ENCODE measurements at regions not wholly inside any gene's neighbourhood (a gene's known extent, or its start where the extent isn't known, plus 50 kb on each side); places are given as distances from the start of the nearest gene placed in this dataset.
"Not testable (repeated sequence)": the region's sequence is repeated elsewhere in the genome, so short reads cannot be mapped to it uniquely, and the experiment has no call there.

- no peak for TF ChIP-seq ARNTL (CRISPR knock-in tag; IDR thresholded peaks at IDR 0.05; ENCODE audit: borderline replicate concordance, low read depth)
- TF ChIP-seq ZC3H10 (CRISPR knock-in tag; IDR thresholded peaks at IDR 0.05), result no peak
- TF ChIP-seq RARB (CRISPR knock-in tag; IDR thresholded peaks at IDR 0.05), result no peak
- TF ChIP-seq BACH2 (CRISPR knock-in tag; IDR thresholded peaks at IDR 0.05; ENCODE audit: borderline replicate concordance), result no peak
- ATAC-seq, result no peak
Observed at GRCh38 chr9:94031380-94031779, 52.9 kb upstream of the PTPDC1 start.

GRCh38 chr9:94030318-94031179 is 53.7 kb upstream of the PTPDC1 start:
- no peak for TF ChIP-seq ARNTL (CRISPR knock-in tag; IDR thresholded peaks at IDR 0.05; ENCODE audit: borderline replicate concordance, low read depth)
- TF ChIP-seq TSHZ2 (CRISPR knock-in tag; IDR thresholded peaks at IDR 0.05), result peak; percentile 63
- no peak for TF ChIP-seq PATZ1 (CRISPR knock-in tag; IDR thresholded peaks at IDR 0.05; ENCODE audit: borderline replicate concordance)
- peak; percentile 100 for ATAC-seq

GRCh38 chr9:94029932-94030317 is 54.3 kb upstream of the PTPDC1 start:
- TF ChIP-seq TCF4 (CRISPR knock-in tag; IDR thresholded peaks at IDR 0.05; ENCODE audit: borderline replicate concordance), result no peak
- ATAC-seq, result no peak; the same call in 2 of the 3 replicates

GRCh38 chr9:94026816-94027215 is 57.4 kb upstream of the PTPDC1 start:
- TF ChIP-seq PATZ1 (CRISPR knock-in tag; IDR thresholded peaks at IDR 0.05; ENCODE audit: borderline replicate concordance), result no peak
- no peak for TF ChIP-seq ZNF8 (CRISPR knock-in tag; IDR thresholded peaks at IDR 0.05)
- no peak for TF ChIP-seq CREB5 (CRISPR knock-in tag; IDR thresholded peaks at IDR 0.05; ENCODE audit: low read depth)
- no peak for TF ChIP-seq ESRRG (CRISPR knock-in tag; IDR thresholded peaks at IDR 0.05)
- TF ChIP-seq ISL1 (CRISPR knock-in tag; IDR thresholded peaks at IDR 0.05), result no peak
- ATAC-seq, result no peak

- ATAC-seq, result not testable (repeated sequence)
Observed at GRCh38 chr9:94022476-94022875, 61.8 kb upstream of the PTPDC1 start.

- ATAC-seq, result not testable (repeated sequence)
Observed at GRCh38 chr9:94020836-94021235, 63.4 kb upstream of the PTPDC1 start.

- TF ChIP-seq GLIS3 (CRISPR knock-in tag; IDR thresholded peaks at IDR 0.05) (no peak), BACH2 (CRISPR knock-in tag; IDR thresholded peaks at IDR 0.05; ENCODE audit: borderline replicate concordance) (no peak), TCF4 (CRISPR knock-in tag; IDR thresholded peaks at IDR 0.05; ENCODE audit: borderline replicate concordance) (no peak), ZC3H10 (CRISPR knock-in tag; IDR thresholded peaks at IDR 0.05) (no peak), SNAI2 (CRISPR knock-in tag; IDR thresholded peaks at IDR 0.05) (no peak)
- no peak for ATAC-seq
Observed at GRCh38 chr9:94018628-94019027, 63.5 kb upstream of the BARX1 start.
